ENCODE measurements at regions not wholly inside any gene's neighbourhood (a gene's known extent, or its start where the extent isn't known, plus 50 kb on each side); places are given as distances from the start of the nearest gene placed in this dataset.

DNA sequence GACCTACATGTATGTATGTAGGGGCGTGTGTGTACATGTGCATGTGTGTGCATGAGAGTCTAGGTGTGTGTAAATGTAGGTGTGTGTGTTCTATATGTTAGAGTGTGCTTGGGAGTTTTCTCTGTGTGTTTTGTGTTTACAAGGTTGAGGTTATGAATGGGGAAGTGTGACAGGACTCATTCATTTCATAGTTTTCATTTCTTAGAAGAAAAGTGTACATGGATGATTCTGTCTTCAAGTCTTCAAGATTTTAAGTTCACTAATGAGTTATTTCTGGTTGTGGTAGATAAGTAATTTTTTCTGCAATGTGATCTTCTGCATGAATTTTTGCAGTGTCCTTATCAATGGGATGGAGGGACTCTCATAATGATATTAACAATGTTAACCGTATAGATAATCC, 118.2 kb upstream of the SLC10A2 start (continued):
- TF ChIP-seq, protein P1, sequence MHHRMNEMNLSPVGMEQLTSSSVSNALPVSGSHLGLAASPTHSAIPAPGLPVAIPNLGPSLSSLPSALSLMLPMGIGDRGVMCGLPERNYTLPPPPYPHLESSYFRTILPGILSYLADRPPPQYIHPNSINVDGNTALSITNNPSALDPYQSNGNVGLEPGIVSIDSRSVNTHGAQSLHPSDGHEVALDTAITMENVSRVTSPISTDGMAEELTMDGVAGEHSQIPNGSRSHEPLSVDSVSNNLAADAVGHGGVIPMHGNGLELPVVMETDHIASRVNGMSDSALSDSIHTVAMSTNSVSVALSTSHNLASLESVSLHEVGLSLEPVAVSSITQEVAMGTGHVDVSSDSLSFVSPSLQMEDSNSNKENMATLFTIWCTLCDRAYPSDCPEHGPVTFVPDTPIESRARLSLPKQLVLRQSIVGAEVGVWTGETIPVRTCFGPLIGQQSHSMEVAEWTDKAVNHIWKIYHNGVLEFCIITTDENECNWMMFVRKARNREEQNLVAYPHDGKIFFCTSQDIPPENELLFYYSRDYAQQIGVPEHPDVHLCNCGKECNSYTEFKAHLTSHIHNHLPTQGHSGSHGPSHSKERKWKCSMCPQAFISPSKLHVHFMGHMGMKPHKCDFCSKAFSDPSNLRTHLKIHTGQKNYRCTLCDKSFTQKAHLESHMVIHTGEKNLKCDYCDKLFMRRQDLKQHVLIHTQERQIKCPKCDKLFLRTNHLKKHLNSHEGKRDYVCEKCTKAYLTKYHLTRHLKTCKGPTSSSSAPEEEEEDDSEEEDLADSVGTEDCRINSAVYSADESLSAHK (tag by site-specific recombination; IDR thresholded peaks at IDR 0.05), result no peak
- TF ChIP-seq, protein P2, sequence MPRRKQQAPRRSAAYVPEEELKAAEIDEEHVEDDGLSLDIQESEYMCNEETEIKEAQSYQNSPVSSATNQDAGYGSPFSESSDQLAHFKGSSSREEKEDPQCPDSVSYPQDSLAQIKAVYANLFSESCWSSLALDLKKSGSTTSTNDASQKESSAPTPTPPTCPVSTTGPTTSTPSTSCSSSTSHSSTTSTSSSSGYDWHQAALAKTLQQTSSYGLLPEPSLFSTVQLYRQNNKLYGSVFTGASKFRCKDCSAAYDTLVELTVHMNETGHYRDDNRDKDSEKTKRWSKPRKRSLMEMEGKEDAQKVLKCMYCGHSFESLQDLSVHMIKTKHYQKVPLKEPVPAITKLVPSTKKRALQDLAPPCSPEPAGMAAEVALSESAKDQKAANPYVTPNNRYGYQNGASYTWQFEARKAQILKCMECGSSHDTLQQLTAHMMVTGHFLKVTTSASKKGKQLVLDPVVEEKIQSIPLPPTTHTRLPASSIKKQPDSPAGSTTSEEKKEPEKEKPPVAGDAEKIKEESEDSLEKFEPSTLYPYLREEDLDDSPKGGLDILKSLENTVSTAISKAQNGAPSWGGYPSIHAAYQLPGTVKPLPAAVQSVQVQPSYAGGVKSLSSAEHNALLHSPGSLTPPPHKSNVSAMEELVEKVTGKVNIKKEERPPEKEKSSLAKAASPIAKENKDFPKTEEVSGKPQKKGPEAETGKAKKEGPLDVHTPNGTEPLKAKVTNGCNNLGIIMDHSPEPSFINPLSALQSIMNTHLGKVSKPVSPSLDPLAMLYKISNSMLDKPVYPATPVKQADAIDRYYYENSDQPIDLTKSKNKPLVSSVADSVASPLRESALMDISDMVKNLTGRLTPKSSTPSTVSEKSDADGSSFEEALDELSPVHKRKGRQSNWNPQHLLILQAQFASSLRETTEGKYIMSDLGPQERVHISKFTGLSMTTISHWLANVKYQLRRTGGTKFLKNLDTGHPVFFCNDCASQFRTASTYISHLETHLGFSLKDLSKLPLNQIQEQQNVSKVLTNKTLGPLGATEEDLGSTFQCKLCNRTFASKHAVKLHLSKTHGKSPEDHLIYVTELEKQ (tag by site-specific recombination; IDR thresholded peaks at IDR 0.05; ENCODE audit: borderline replicate concordance), result no peak
- TF ChIP-seq ZBTB8A (tag by site-specific recombination; IDR thresholded peaks at IDR 0.05) (no peak), GLIS1 (tag by site-specific recombination; IDR thresholded peaks at IDR 0.05) (no peak), PRDM1 (tag by site-specific recombination; IDR thresholded peaks at IDR 0.05) (no peak), ZNF792 (tag by site-specific recombination; IDR thresholded peaks at IDR 0.05) (no peak), GLI2 (tag by site-specific recombination; IDR thresholded peaks at IDR 0.05; ENCODE audit: borderline replicate concordance, low read depth) (no peak)
- TF ChIP-seq, protein P3, sequence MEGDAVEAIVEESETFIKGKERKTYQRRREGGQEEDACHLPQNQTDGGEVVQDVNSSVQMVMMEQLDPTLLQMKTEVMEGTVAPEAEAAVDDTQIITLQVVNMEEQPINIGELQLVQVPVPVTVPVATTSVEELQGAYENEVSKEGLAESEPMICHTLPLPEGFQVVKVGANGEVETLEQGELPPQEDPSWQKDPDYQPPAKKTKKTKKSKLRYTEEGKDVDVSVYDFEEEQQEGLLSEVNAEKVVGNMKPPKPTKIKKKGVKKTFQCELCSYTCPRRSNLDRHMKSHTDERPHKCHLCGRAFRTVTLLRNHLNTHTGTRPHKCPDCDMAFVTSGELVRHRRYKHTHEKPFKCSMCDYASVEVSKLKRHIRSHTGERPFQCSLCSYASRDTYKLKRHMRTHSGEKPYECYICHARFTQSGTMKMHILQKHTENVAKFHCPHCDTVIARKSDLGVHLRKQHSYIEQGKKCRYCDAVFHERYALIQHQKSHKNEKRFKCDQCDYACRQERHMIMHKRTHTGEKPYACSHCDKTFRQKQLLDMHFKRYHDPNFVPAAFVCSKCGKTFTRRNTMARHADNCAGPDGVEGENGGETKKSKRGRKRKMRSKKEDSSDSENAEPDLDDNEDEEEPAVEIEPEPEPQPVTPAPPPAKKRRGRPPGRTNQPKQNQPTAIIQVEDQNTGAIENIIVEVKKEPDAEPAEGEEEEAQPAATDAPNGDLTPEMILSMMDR (tag by site-specific recombination; IDR thresholded peaks at IDR 0.05), result no peak

DNA sequence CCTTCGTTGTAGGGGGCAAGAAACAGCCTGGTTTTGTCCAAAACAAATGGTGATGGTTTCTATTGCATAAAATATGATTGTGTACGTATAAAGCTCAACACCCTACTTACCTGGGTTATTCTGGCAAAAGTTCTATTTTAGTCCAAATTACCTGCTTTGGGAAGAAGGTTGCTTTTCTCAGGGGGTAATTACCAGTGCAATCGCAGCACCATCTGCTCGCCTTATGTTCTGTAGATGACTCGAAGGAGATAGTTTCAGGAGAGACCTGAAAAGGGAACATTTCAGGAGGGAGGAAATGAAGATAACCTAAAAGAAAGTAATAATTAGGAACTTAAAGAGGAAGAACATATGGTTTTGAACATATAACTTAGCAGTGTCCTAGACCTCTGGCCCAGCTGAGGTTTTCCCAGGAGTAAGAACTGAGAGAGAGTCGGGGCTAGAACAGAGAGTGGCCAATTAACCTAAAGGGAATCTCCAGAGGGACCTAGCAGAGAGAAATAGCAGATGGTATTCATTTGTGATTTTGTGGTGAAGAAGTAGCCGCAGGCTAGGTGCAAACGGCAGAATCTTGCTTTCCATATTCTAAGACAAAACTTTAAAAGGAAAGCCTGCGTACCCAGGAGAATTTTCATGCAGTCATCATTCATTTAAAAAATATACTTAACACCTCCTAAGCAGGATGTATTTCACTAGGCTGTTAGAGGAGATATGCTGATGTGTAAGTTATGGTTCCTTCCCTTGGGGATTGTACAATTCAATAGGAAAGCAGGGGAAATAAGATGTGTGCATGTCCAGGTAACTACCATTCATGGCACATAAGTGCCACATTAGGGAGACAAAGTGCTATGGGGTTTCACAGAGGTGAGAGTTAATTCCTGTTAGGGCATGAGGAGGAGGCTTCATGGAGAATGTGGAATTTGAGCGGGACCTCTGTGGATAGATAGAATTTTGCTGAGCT, 113.0 kb upstream of the SLC10A2 start:
- no peaks in the 10 kb centered on the region for H3K36me3 ChIP-seq (ENCODE audit: control insufficient read depth in 2 of 2, insufficient read depth in 1 of 2, low read length in 2 of 2)
- ChIA-PET POLR2A (no interaction called here), CTCF (no interaction called here)
- H3K4me1 ChIP-seq (ENCODE audit: control insufficient read depth, insufficient read depth, low read length), result no peaks in the 10 kb centered on the region
- no peak overlapping the region for H3K4me3 ChIP-seq (ENCODE audit: low read depth, low read length)
- H3K27ac ChIP-seq (ENCODE audit: extremely low read depth, low read depth, low read length), result no peak overlapping the region
- TF ChIP-seq, protein P4, sequence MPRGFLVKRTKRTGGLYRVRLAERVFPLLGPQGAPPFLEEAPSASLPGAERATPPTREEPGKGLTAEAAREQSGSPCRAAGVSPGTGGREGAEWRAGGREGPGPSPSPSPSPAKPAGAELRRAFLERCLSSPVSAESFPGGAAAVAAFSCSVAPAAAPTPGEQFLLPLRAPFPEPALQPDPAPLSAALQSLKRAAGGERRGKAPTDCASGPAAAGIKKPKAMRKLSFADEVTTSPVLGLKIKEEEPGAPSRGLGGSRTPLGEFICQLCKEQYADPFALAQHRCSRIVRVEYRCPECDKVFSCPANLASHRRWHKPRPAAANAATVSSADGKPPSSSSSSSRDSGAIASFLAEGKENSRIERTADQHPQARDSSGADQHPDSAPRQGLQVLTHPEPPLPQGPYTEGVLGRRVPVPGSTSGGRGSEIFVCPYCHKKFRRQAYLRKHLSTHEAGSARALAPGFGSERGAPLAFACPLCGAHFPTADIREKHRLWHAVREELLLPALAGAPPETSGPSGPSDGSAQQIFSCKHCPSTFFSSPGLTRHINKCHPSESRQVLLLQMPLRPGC (tag by site-specific recombination; IDR thresholded peaks at IDR 0.05), result no peak
- TF ChIP-seq, protein P5, sequence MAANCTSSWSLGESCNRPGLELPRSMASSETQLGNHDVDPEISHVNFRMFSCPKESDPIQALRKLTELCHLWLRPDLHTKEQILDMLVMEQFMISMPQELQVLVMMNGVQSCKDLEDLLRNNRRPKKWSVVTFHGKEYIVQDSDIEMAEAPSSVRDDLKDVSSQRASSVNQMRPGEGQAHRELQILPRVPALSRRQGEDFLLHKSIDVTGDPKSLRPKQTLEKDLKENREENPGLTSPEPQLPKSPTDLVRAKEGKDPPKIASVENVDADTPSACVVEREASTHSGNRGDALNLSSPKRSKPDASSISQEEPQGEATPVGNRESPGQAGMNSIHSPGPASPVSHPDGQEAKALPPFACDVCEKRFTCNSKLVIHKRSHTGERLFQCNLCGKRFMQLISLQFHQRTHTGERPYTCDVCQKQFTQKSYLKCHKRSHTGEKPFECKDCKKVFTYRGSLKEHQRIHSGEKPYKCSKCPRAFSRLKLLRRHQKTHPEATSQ (tag by site-specific recombination; IDR thresholded peaks at IDR 0.05), result no peak
- no peaks in the 10 kb centered on the region for H3K9me3 ChIP-seq (ENCODE audit: control insufficient read depth, insufficient read depth, low read depth, low read length)
